Peyer's patch (tissue), 4 donors: ENCODE measurements at regions not wholly inside any gene's neighbourhood (a gene's known extent, or its start where the extent isn't known, plus 50 kb on each side); places are given as distances from the start of the nearest gene placed in this dataset.

ENCODE experiments used
- DNase-seq, 3 donors: peaks; one replicate each; pipeline ENCODE4 v3.0.0-alpha.2; 2017 to 2019
- H3K27ac ChIP-seq, 4 donors: fragments of 200-600 bp; sonication (generic); one replicate each; pipeline ENCODE4 v1.5.1; 2016 to 2019
- H3K27me3 ChIP-seq, 2 donors: fragments of 200-600 bp; sonication (generic); one replicate each; pipeline ENCODE4 v1.5.1; 2019
- H3K36me3 ChIP-seq, 3 donors: fragments of 200-600 bp; sonication (generic); one replicate each; pipeline ENCODE4 v1.5.1; 2016 to 2019
- H3K4me1 ChIP-seq, 4 donors: fragments of 200-600 bp; sonication (generic); one replicate each; pipeline ENCODE4 v1.5.1; 2016 to 2019
- H3K4me3 ChIP-seq, 4 donors: fragments of 200-600 bp; sonication (generic); 1 replicate in 3 of 4; 2 replicates in 1 of 4; pipeline ENCODE4 v1.5.1; 2016 to 2019; ENCODE audit warnings: mild to moderate bottlenecking in 1 of 4
- H3K9me3 ChIP-seq, 4 donors: fragments of 200-600 bp; sonication (generic); one replicate each; pipeline ENCODE4 v1.5.1; 2016 to 2019; ENCODE audit warnings: mild to moderate bottlenecking in 1 of 4
- POLR2A ChIP-seq, 2 donors: fragments of 450-650 bp; IDR thresholded peaks; one replicate each; pipeline ENCODE4 v1.5.1; 2017; ENCODE audit warnings: antibody characterized with exemption in 2 of 2, mild to moderate bottlenecking in 2 of 2, moderate library complexity in 2 of 2
- TF ChIP-seq, protein P1 (sequence below), 6 experiments: fragments of 450-650 bp in 4 of 6; fragments of 200-600 bp in 2 of 6; sonication (generic) in 1 of 6; IDR thresholded peaks; one replicate each; pipeline ENCODE4 v1.5.1; 2017 to 2019; ENCODE audit warnings: antibody characterized with exemption in 6 of 6, mild to moderate bottlenecking in 3 of 6, moderate library complexity in 1 of 6

DNA sequence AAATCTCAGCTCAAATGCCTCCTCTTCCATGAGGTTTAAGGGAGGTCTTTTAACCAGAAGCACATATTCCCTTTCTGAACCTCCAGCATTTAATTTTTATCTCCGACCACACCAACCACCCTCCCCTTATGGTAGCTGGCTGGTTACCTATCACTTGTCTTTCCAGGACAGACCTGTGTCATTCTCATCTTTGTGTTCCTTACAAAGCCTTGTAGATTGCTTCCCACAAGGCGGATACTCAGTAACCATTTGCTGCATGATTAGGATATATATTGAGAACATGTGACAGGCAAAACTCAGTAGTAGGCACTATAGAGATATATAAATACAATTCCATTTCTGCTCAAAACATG, 119.5 kb downstream of the RPL22L1 start:
- H3K27me3 ChIP-seq, result no peaks in the 10 kb centered on the region
- H3K36me3 ChIP-seq, result no peaks in the 10 kb centered on the region
- TF ChIP-seq, protein P1, sequence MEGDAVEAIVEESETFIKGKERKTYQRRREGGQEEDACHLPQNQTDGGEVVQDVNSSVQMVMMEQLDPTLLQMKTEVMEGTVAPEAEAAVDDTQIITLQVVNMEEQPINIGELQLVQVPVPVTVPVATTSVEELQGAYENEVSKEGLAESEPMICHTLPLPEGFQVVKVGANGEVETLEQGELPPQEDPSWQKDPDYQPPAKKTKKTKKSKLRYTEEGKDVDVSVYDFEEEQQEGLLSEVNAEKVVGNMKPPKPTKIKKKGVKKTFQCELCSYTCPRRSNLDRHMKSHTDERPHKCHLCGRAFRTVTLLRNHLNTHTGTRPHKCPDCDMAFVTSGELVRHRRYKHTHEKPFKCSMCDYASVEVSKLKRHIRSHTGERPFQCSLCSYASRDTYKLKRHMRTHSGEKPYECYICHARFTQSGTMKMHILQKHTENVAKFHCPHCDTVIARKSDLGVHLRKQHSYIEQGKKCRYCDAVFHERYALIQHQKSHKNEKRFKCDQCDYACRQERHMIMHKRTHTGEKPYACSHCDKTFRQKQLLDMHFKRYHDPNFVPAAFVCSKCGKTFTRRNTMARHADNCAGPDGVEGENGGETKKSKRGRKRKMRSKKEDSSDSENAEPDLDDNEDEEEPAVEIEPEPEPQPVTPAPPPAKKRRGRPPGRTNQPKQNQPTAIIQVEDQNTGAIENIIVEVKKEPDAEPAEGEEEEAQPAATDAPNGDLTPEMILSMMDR (IDR thresholded peaks at IDR 0.05), result no peak
- no peak for TF ChIP-seq POLR2A (IDR thresholded peaks at IDR 0.05)
- no peaks in the 10 kb centered on the region for H3K9me3 ChIP-seq
- DNase-seq, result no peak
- no peaks in the 10 kb centered on the region for H3K4me1 ChIP-seq
- no peak overlapping the region for H3K27ac ChIP-seq
- H3K4me3 ChIP-seq, result no peak overlapping the region

DNA sequence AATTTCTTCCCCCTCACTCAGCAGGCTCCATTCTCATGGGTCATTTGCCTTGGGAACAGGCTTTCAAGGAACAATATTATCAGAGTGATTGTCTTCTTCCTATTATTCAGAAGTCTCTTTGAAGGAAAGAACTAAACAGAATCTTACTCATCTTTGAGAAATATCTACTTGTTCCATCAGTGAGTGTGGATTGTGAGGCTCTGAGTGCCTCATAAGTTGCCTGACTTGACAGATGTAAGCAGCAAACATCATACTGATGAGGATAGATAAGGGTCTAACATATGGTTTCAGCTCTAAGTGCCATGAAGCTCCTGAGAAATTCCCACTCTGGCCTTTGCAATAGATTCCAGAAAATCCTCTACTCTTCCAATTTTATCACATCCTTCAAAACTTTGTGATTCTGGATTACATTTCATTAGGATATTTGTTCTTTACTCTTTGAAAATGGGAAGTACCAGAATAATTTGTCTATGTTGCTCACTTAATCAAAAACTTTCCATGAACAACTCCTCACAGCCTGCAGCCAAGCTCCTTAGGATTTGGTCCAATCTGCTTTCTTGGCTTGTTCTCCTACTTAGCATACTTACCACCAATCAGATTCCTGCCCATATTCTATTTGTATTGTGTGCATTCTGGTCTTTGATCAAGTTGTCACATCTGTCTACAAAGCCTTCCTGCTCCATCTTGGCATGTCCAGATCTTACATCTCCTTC, 120.1 kb downstream of the RPL22L1 start:
- no peaks in the 10 kb centered on the region for H3K36me3 ChIP-seq
- no peaks in the 10 kb centered on the region for H3K4me1 ChIP-seq
- H3K4me3 ChIP-seq, result no peak overlapping the region
- DNase-seq, result no peak
- TF ChIP-seq POLR2A (IDR thresholded peaks at IDR 0.05), result no peak
- TF ChIP-seq, protein P1 (IDR thresholded peaks at IDR 0.05), result no peak
- no peak overlapping the region for H3K27ac ChIP-seq
- H3K27me3 ChIP-seq, result no peaks in the 10 kb centered on the region
- no peaks in the 10 kb centered on the region for H3K9me3 ChIP-seq

DNA sequence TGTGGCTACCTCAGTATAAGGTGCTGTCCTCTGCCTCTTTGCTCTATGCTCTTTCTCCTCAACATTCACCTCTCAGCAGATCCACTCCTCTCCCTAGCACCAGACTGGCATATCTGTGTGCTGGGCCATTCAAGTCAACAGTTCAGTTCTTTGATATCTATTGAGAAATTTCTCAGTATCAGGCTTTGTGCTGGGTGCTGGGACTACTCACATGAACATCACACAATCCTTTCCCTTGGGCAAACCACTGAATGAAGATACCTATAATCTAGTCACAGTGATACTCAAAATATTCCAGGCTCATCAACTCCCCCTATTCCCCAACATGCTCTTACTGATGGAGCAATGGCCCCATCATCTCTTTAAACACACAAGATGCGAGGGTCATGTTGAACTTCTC, 120.8 kb downstream of the RPL22L1 start:
- Histone ChIP-seq H3K4me1 (no peaks in the 10 kb centered on the region), H3K4me3 (no peak overlapping the region), H3K27me3 (no peaks in the 10 kb centered on the region), H3K9me3 (no peaks in the 10 kb centered on the region), H3K36me3 (no peaks in the 10 kb centered on the region), H3K27ac (no peak overlapping the region)
- TF ChIP-seq, protein P1 (IDR thresholded peaks at IDR 0.05), result no peak
- TF ChIP-seq POLR2A (IDR thresholded peaks at IDR 0.05), result no peak
- no peak for DNase-seq

DNA sequence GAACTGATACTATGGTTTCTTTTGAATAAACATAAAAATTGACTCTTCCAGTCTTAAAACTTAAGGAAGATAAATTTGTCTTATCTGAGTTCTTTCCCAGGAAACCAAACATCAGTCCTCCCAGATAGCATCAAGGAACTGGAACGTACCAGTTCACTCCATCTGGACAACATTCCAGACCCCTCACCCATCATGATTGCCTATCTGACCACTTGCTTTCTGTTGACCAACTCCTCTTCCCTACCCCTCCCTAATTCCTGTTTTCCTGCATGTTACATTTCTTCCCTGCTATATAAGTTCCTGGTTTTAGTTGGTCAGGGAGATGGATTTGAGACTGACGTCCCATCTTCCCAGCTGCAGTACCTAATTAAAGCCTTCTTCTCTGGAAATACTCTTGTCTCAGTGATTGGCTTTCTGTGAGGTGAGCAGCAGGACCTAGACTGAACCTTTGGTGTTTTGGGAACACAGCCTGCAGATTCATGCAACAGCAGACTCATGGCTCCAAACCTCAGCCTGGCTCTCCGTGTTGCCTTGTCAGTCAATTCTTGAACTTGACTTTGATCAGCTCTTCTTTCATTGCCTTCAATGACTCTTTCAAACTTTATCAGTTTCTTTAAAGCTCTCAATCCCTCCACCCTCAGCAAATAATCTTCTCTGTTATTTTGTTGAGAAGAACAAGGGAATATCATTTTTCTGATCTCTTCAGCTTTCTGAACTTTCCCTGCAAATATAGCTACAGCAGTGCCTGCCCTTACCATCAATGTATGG, 123.6 kb downstream of the RPL22L1 start:
- H3K36me3 ChIP-seq, result no peaks in the 10 kb centered on the region
- no peak overlapping the region for H3K27ac ChIP-seq
- no peaks in the 10 kb centered on the region for H3K27me3 ChIP-seq
- H3K9me3 ChIP-seq, result no peaks in the 10 kb centered on the region
- no peak for DNase-seq
- no peaks in the 10 kb centered on the region for H3K4me1 ChIP-seq
- TF ChIP-seq POLR2A (IDR thresholded peaks at IDR 0.05), result no peak
- TF ChIP-seq, protein P1 (IDR thresholded peaks at IDR 0.05), result no peak
- no peak overlapping the region for H3K4me3 ChIP-seq

DNA sequence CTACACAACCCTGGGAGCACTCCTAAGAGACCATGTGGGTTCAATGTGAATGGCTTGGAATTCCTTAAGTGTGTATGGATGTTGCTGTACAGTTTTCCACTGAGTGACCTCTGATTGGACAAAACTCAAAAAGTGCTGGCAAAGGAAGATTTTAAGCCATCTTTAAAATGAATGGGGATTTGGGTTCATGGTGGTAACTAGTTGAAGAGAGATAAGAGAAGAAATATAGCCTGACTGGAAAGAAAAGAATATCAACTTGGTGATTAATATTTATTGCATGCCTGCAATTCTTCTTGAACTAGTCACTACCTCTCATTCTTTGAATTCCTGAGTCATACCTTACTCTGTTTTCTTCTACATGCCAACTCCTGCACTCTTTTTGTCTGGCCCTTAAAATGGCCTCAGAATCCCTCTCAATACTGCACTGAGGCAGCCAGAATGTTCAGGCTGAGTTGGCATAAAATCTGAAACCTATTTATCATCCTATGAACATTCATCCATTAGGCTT, 124.7 kb downstream of the RPL22L1 start:
- Histone ChIP-seq H3K9me3 (no peaks in the 10 kb centered on the region), H3K27me3 (no peaks in the 10 kb centered on the region), H3K4me1 (no peaks in the 10 kb centered on the region), H3K27ac (no peak overlapping the region), H3K4me3 (no peak overlapping the region), H3K36me3 (no peaks in the 10 kb centered on the region)
- TF ChIP-seq, protein P1 (IDR thresholded peaks at IDR 0.05), result no peak
- TF ChIP-seq POLR2A (IDR thresholded peaks at IDR 0.05), result no peak
- no peak for DNase-seq
